ENCODE measurements at regions not wholly inside any gene's neighbourhood (a gene's known extent, or its start where the extent isn't known, plus 50 kb on each side); places are given as distances from the start of the nearest gene placed in this dataset.

- Histone ChIP-seq H2AFZ (ENCODE audit: low read depth, low read length) (no peak overlapping the region), H3K4me2 (ENCODE audit: insufficient read depth, low read length) (no peak overlapping the region), H3K9ac (ENCODE audit: insufficient read depth in 1 of 2, low read depth in 2 of 2, low read length in 2 of 2) (no peak overlapping the region), H3K79me2 (ENCODE audit: control insufficient read depth, insufficient read depth, low read length) (no peaks in the 10 kb centered on the region), H3K9me3 (replicated peaks; ENCODE audit: control insufficient read depth, insufficient read depth, low read depth, low read length) (no peaks in the 10 kb centered on the region), H3K27ac (ENCODE audit: extremely low read depth, low read depth, low read length) (no peak overlapping the region), H3K4me3 (no peak overlapping the region), H3K27me3 (ENCODE audit: control insufficient read depth in 2 of 2, insufficient read depth in 2 of 2, low read length in 2 of 2) (no peaks in the 10 kb centered on the region), H3K36me3 (ENCODE audit: control insufficient read depth, insufficient read depth, low read length) (no peaks in the 10 kb centered on the region), H3K9me1 (ENCODE audit: control insufficient read depth, insufficient read depth, low read length) (no peaks in the 10 kb centered on the region), H3K4me1 (replicated peaks in 1 of 2; ENCODE audit: control insufficient read depth in 2 of 2, insufficient read depth in 2 of 2, low read length in 2 of 2) (no peaks in the 10 kb centered on the region), H4K20me1 (replicated peaks; ENCODE audit: control insufficient read depth, insufficient read depth, low read length) (no peaks in the 10 kb centered on the region)
- ATAC-seq (no peak), DNase-seq (ENCODE audit: extremely low read depth in 1 of 4, low spot score in 3 of 4) (no peak), FAIRE-seq (no peak)
- 4% methylated on average over 3 of the region's 3 CpGs for WGBS (ENCODE audit: insufficient coverage, low coverage, missing lambda C conversion rate)
- no TSS peak for BruUV-seq (replicated peaks)
- POLR2A ChIA-PET: no interaction called here
- CTCF ChIA-PET (ENCODE audit: low intra/inter-chr PET ratio): no interaction called here
- intact Hi-C loops (cut with micrococcal nuclease) (no loop called here), in situ Hi-C loops (cut with MboI) (no loop called here)
- TF ChIP-seq ZBTB8A (IDR thresholded peaks at IDR 0.05; ENCODE audit: partially characterized antibody) (no peak), PHF8 (IDR thresholded peaks at IDR 0.05; ENCODE audit: borderline replicate concordance, low read length) (no peak), SIN3B (IDR thresholded peaks at IDR 0.05; ENCODE audit: low read depth) (no peak), CUX1 (CRISPR knock-in tag; IDR thresholded peaks at IDR 0.05) (no peak), ATF2 (CRISPR knock-in tag; IDR thresholded peaks at IDR 0.05) (no peak), CBX8 (IDR thresholded peaks at IDR 0.05; ENCODE audit: borderline replicate concordance, extremely low read depth, low read depth, low read length, poor library complexity, severe bottlenecking) (no peak), MECOM (CRISPR knock-in tag; IDR thresholded peaks at IDR 0.05) (no peak), FOXA3 (CRISPR knock-in tag; conservative IDR thresholded peaks at IDR 0.05 in 1 of 2, IDR thresholded peaks at IDR 0.05 in 1 of 2) (no peak), ZNF232 (CRISPR knock-in tag; IDR thresholded peaks at IDR 0.05) (no peak), STAT6 (CRISPR knock-in tag; IDR thresholded peaks at IDR 0.05) (no peak)
- TF ChIP-seq, protein P1, sequence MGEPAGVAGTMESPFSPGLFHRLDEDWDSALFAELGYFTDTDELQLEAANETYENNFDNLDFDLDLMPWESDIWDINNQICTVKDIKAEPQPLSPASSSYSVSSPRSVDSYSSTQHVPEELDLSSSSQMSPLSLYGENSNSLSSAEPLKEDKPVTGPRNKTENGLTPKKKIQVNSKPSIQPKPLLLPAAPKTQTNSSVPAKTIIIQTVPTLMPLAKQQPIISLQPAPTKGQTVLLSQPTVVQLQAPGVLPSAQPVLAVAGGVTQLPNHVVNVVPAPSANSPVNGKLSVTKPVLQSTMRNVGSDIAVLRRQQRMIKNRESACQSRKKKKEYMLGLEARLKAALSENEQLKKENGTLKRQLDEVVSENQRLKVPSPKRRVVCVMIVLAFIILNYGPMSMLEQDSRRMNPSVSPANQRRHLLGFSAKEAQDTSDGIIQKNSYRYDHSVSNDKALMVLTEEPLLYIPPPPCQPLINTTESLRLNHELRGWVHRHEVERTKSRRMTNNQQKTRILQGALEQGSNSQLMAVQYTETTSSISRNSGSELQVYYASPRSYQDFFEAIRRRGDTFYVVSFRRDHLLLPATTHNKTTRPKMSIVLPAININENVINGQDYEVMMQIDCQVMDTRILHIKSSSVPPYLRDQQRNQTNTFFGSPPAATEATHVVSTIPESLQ (CRISPR knock-in tag; IDR thresholded peaks at IDR 0.05): no peak
Observed at GRCh38 chr13:57438072-57438471, 193.5 kb upstream of the PCDH17 start.

Measured in K562 (cell line).